ENCODE measurements at regions not wholly inside any gene's neighbourhood (a gene's known extent, or its start where the extent isn't known, plus 50 kb on each side); places are given as distances from the start of the nearest gene placed in this dataset.

- H3K27ac Mint-ChIP-seq, result no peak overlapping the region
- H3K9me3 Mint-ChIP-seq, result no peaks in the 10 kb centered on the region
- no peak for TF ChIP-seq CTCF (IDR thresholded peaks at IDR 0.05; ENCODE audit: unreplicated experiment in 3 of 3)
- H3K36me3 Mint-ChIP-seq (ENCODE audit: low read depth), result no peaks in the 10 kb centered on the region
- H3K4me1 Mint-ChIP-seq, result no peaks in the 10 kb centered on the region
- H3K27me3 Mint-ChIP-seq (ENCODE audit: low read depth), result no peaks in the 10 kb centered on the region
- no peak overlapping the region for H3K4me3 Mint-ChIP-seq
These were observed 511.9 kb upstream of the HTR2A start for GRCh38 chr13:47408546-47409319.

- Mint-ChIP-seq H3K4me3 (no peak overlapping the region), H3K27me3 (ENCODE audit: low read depth) (no peaks in the 10 kb centered on the region), H3K9me3 (no peaks in the 10 kb centered on the region), H3K4me1 (no peaks in the 10 kb centered on the region), H3K27ac (no peak overlapping the region), H3K36me3 (ENCODE audit: low read depth) (no peaks in the 10 kb centered on the region)
- TF ChIP-seq CTCF (IDR thresholded peaks at IDR 0.05; ENCODE audit: unreplicated experiment in 3 of 3), result no peak
These were observed 511.0 kb upstream of the HTR2A start for GRCh38 chr13:47407808-47408207.

GRCh38 chr13:47399599-47399998, 502.7 kb upstream of the HTR2A start:
- Mint-ChIP-seq H3K27me3 (ENCODE audit: low read depth) (no peaks in the 10 kb centered on the region), H3K4me1 (no peaks in the 10 kb centered on the region), H3K9me3 (no peaks in the 10 kb centered on the region), H3K27ac (no peak overlapping the region), H3K4me3 (no peak overlapping the region), H3K36me3 (ENCODE audit: low read depth) (no peaks in the 10 kb centered on the region)
- no peak for TF ChIP-seq CTCF (IDR thresholded peaks at IDR 0.05; ENCODE audit: unreplicated experiment in 3 of 3)

- Mint-ChIP-seq H3K4me3 (no peak overlapping the region), H3K9me3 (no peaks in the 10 kb centered on the region), H3K4me1 (no peaks in the 10 kb centered on the region), H3K36me3 (ENCODE audit: low read depth) (no peaks in the 10 kb centered on the region), H3K27ac (no peak overlapping the region), H3K27me3 (ENCODE audit: low read depth) (no peaks in the 10 kb centered on the region)
- TF ChIP-seq CTCF (IDR thresholded peaks at IDR 0.05; ENCODE audit: unreplicated experiment in 3 of 3), result no peak
These were observed 500.9 kb upstream of the HTR2A start for GRCh38 chr13:47397739-47398138.

GRCh38 chr13:47396915-47397314, 500.1 kb upstream of the HTR2A start:
- peaks cover 2% of the 10 kb centered on the region for H3K27me3 Mint-ChIP-seq (ENCODE audit: low read depth)
- TF ChIP-seq CTCF (IDR thresholded peaks at IDR 0.05; ENCODE audit: unreplicated experiment in 3 of 3), result no peak
- H3K27ac Mint-ChIP-seq, result no peak overlapping the region

GRCh38 chr13:47374741-47375140, 477.9 kb upstream of the HTR2A start:
- Mint-ChIP-seq H3K27ac (no peak overlapping the region), H3K36me3 (ENCODE audit: low read depth) (no peaks in the 10 kb centered on the region), H3K9me3 (peaks cover 29% of the 10 kb centered on the region)

More at GRCh38 chr13:47396915-47397314, 500.1 kb upstream of the HTR2A start:
- no peaks in the 10 kb centered on the region for H3K36me3 Mint-ChIP-seq (ENCODE audit: low read depth)
- no peaks in the 10 kb centered on the region for H3K4me1 Mint-ChIP-seq
- no peak overlapping the region for H3K4me3 Mint-ChIP-seq
- peaks cover 2% of the 10 kb centered on the region for H3K9me3 Mint-ChIP-seq

More at GRCh38 chr13:47374741-47375140, 477.9 kb upstream of the HTR2A start:
- TF ChIP-seq CTCF (IDR thresholded peaks at IDR 0.05; ENCODE audit: unreplicated experiment in 3 of 3), result no peak
- Mint-ChIP-seq H3K27me3 (ENCODE audit: low read depth) (no peaks in the 10 kb centered on the region), H3K4me3 (no peak overlapping the region), H3K4me1 (no peaks in the 10 kb centered on the region)

All from nephron (organoid).